GM18508 (cell line): ENCODE measurements at regions not wholly inside any gene's neighbourhood (a gene's known extent, or its start where the extent isn't known, plus 50 kb on each side); places are given as distances from the start of the nearest gene placed in this dataset.

Experiments
- ATAC-seq: cut with Tn5 transposase; IDR thresholded peaks from one replicate; pipeline ENCODE4 v1.9.1; 2021; ENCODE audit warnings: moderate number of reproducible peaks; ENCODE audit not compliant: insufficient read depth, unreplicated experiment

GRCh38 chr6:21802175-21802822 lies 208.7 kb downstream of the SOX4 start:
- ATAC-seq: no peak

- ATAC-seq: no peak
Observed at GRCh38 chr6:21804941-21805610, 211.5 kb downstream of the SOX4 start.

- no peak for ATAC-seq
Observed at GRCh38 chr6:21807299-21808044, 213.9 kb downstream of the SOX4 start.

GRCh38 chr6:21808045-21808470 lies 214.5 kb downstream of the SOX4 start:
- no peak for ATAC-seq

GRCh38 chr6:21808551-21809242 lies 215.1 kb downstream of the SOX4 start:
- ATAC-seq: no peak

- ATAC-seq: no peak
Observed at GRCh38 chr6:21811484-21811883, 217.9 kb downstream of the SOX4 start.

- no peak for ATAC-seq
Observed at GRCh38 chr6:21816231-21816630, 222.7 kb downstream of the SOX4 start.

- ATAC-seq: no peak
Observed at GRCh38 chr6:21820442-21820841, 226.9 kb downstream of the SOX4 start.

- ATAC-seq: no peak
Observed at GRCh38 chr6:21823371-21823770, 229.8 kb downstream of the SOX4 start.

GRCh38 chr6:21824431-21825177 lies 231.1 kb downstream of the SOX4 start:
- no peak for ATAC-seq

- no peak for ATAC-seq
Observed at GRCh38 chr6:21826023-21826422, 232.5 kb downstream of the SOX4 start.

- no peak for ATAC-seq
Observed at GRCh38 chr6:21826904-21827303, 233.4 kb downstream of the SOX4 start.

- ATAC-seq: no peak
Observed at GRCh38 chr6:21827425-21828202, 234.1 kb downstream of the SOX4 start.

- ATAC-seq: no peak
Observed at GRCh38 chr6:21828704-21829103, 235.2 kb downstream of the SOX4 start.

GRCh38 chr6:21829126-21829525 lies 235.6 kb downstream of the SOX4 start:
- no peak for ATAC-seq

- ATAC-seq: no peak
Observed at GRCh38 chr6:21831521-21832291, 238.2 kb downstream of the SOX4 start.

- ATAC-seq: no peak
Observed at GRCh38 chr6:21836277-21836676, 242.7 kb downstream of the SOX4 start.

- no peak for ATAC-seq
Observed at GRCh38 chr6:21836772-21837425, 243.3 kb downstream of the SOX4 start.
